ENCODE measurements at regions not wholly inside any gene's neighbourhood (a gene's known extent, or its start where the extent isn't known, plus 50 kb on each side); places are given as distances from the start of the nearest gene placed in this dataset.
"Not testable (repeated sequence)": the region's sequence is repeated elsewhere in the genome, so short reads cannot be mapped to it uniquely, and the experiment has no call there.

- DNase-seq: no peak
- H3K36me3 ChIP-seq (replicated peaks): no peaks in the 10 kb centered on the region
- TF ChIP-seq CTCF (IDR thresholded peaks at IDR 0.05; ENCODE audit: low read depth, low read length, missing control alignments): no peak
- H3K27me3 ChIP-seq (replicated peaks): no peaks in the 10 kb centered on the region
- H3K27ac ChIP-seq: no peak overlapping the region
- in situ Hi-C loops (cut with HindIII; ENCODE audit: low pct_ligation_motif_present, low sequenced_read_pairs): no loop called here
- no peak overlapping the region for H3K4me3 ChIP-seq (ENCODE audit: low read depth, low read length)
Observed at GRCh38 chr1:30218438-30218837, 504.9 kb downstream of the MATN1 start.

- no peak overlapping the region for H3K4me3 ChIP-seq (ENCODE audit: low read depth, low read length)
- in situ Hi-C loops (cut with HindIII; ENCODE audit: low pct_ligation_motif_present, low sequenced_read_pairs): no loop called here
- H3K27me3 ChIP-seq (replicated peaks): no peaks in the 10 kb centered on the region
- no peaks in the 10 kb centered on the region for H3K36me3 ChIP-seq (replicated peaks)
- no peak overlapping the region for H3K27ac ChIP-seq
- TF ChIP-seq CTCF (IDR thresholded peaks at IDR 0.05; ENCODE audit: low read depth, low read length, missing control alignments): no peak
- DNase-seq: no peak
Observed at GRCh38 chr1:30216602-30217001, 506.8 kb downstream of the MATN1 start.

- Histone ChIP-seq H3K36me3 (replicated peaks) (no peaks in the 10 kb centered on the region), H3K4me3 (ENCODE audit: low read depth, low read length) (no peak overlapping the region), H3K27me3 (replicated peaks) (no peaks in the 10 kb centered on the region), H3K27ac (no peak overlapping the region)
- no peak for DNase-seq
- in situ Hi-C loops (cut with HindIII; ENCODE audit: low pct_ligation_motif_present, low sequenced_read_pairs): no loop called here
- TF ChIP-seq CTCF (IDR thresholded peaks at IDR 0.05; ENCODE audit: low read depth, low read length, missing control alignments): no peak
Observed at GRCh38 chr1:30213936-30214335, 509.4 kb downstream of the MATN1 start.

GRCh38 chr1:30207962-30208361 is 515.4 kb downstream of the MATN1 start:
- in situ Hi-C loops (cut with HindIII; ENCODE audit: low pct_ligation_motif_present, low sequenced_read_pairs); H3K4me3 ChIP-seq (ENCODE audit: low read depth, low read length); H3K27ac ChIP-seq; H3K36me3 ChIP-seq (replicated peaks); DNase-seq; H3K27me3 ChIP-seq (replicated peaks): not testable (repeated sequence)

- in situ Hi-C loops (cut with HindIII; ENCODE audit: low pct_ligation_motif_present, low sequenced_read_pairs); H3K4me3 ChIP-seq (ENCODE audit: low read depth, low read length); H3K27me3 ChIP-seq (replicated peaks); DNase-seq; H3K27ac ChIP-seq; H3K36me3 ChIP-seq (replicated peaks): not testable (repeated sequence)
Observed at GRCh38 chr1:30206631-30207030, 516.8 kb downstream of the MATN1 start.

- in situ Hi-C loops (cut with HindIII; ENCODE audit: low pct_ligation_motif_present, low sequenced_read_pairs); H3K27me3 ChIP-seq (replicated peaks); H3K27ac ChIP-seq; H3K36me3 ChIP-seq (replicated peaks); DNase-seq; H3K4me3 ChIP-seq (ENCODE audit: low read depth, low read length): not testable (repeated sequence)
Observed at GRCh38 chr1:30204916-30205315, 518.5 kb downstream of the MATN1 start.

- no peak for TF ChIP-seq CTCF (IDR thresholded peaks at IDR 0.05; ENCODE audit: low read depth, low read length, missing control alignments)
- H3K27me3 ChIP-seq (replicated peaks): no peaks in the 10 kb centered on the region
- DNase-seq: no peak
- in situ Hi-C loops (cut with HindIII; ENCODE audit: low pct_ligation_motif_present, low sequenced_read_pairs): no loop called here
- H3K36me3 ChIP-seq (replicated peaks): no peaks in the 10 kb centered on the region
- no peak overlapping the region for H3K27ac ChIP-seq
- no peak overlapping the region for H3K4me3 ChIP-seq (ENCODE audit: low read depth, low read length)
Observed at GRCh38 chr1:30201015-30201414, 522.4 kb downstream of the MATN1 start.
